PC-9 (cell line): ENCODE measurements at regions not wholly inside any gene's neighbourhood (a gene's known extent, or its start where the extent isn't known, plus 50 kb on each side); places are given as distances from the start of the nearest gene placed in this dataset.

Experiments used
- EZH2 ChIP-seq: fragments of 200-600 bp; sonication (generic); IDR thresholded peaks from 2 replicates; pipeline ENCODE4 v1.8.0; 2017; ENCODE audit warnings: antibody characterized with exemption, low read depth
- TF ChIP-seq, protein P1 (sequence below): fragments of 200-600 bp; sonication (generic); conservative IDR thresholded peaks from 2 replicates; pipeline ENCODE4 v1.6.1; 2017; ENCODE audit warnings: mixed run types, antibody characterized with exemption, mild to moderate bottlenecking, moderate library complexity

- TF ChIP-seq EZH2 = no peak
- TF ChIP-seq, protein P1, sequence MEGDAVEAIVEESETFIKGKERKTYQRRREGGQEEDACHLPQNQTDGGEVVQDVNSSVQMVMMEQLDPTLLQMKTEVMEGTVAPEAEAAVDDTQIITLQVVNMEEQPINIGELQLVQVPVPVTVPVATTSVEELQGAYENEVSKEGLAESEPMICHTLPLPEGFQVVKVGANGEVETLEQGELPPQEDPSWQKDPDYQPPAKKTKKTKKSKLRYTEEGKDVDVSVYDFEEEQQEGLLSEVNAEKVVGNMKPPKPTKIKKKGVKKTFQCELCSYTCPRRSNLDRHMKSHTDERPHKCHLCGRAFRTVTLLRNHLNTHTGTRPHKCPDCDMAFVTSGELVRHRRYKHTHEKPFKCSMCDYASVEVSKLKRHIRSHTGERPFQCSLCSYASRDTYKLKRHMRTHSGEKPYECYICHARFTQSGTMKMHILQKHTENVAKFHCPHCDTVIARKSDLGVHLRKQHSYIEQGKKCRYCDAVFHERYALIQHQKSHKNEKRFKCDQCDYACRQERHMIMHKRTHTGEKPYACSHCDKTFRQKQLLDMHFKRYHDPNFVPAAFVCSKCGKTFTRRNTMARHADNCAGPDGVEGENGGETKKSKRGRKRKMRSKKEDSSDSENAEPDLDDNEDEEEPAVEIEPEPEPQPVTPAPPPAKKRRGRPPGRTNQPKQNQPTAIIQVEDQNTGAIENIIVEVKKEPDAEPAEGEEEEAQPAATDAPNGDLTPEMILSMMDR = no peak
Measured at GRCh38 chr2:204033611-204034495, 97.3 kb downstream of the ICOS start.
